HG03558 (cell line): ENCODE measurements at regions not wholly inside any gene's neighbourhood (a gene's known extent, or its start where the extent isn't known, plus 50 kb on each side); places are given as distances from the start of the nearest gene placed in this dataset.

Experiments used
- ATAC-seq: cut with Tn5 transposase; IDR thresholded peaks from one replicate; pipeline ENCODE4 v1.9.1; 2021; ENCODE audit warnings: moderate number of reproducible peaks; ENCODE audit not compliant: unreplicated experiment; ENCODE audit errors: extremely low read depth

GRCh38 chr4:14184767-14185166, 557.2 kb upstream of the BOD1L1 start:
- no peak for ATAC-seq

GRCh38 chr4:14188214-14188613, 560.7 kb upstream of the BOD1L1 start:
- no peak for ATAC-seq

GRCh38 chr4:14193601-14194000, 566.1 kb upstream of the BOD1L1 start:
- ATAC-seq = no peak

- no peak for ATAC-seq
Observed at GRCh38 chr4:14196131-14196530, 568.6 kb upstream of the BOD1L1 start.

GRCh38 chr4:14215116-14215770, 587.7 kb upstream of the BOD1L1 start:
- no peak for ATAC-seq

- ATAC-seq = no peak
Observed at GRCh38 chr4:14217401-14217800, 589.9 kb upstream of the BOD1L1 start.

- ATAC-seq = no peak
Observed at GRCh38 chr4:14218641-14219040, 591.1 kb upstream of the BOD1L1 start.

- no peak for ATAC-seq
Observed at GRCh38 chr4:14221176-14221575, 593.7 kb upstream of the BOD1L1 start.

- ATAC-seq = no peak
Observed at GRCh38 chr4:14222377-14223029, 595.0 kb upstream of the BOD1L1 start.

- no peak for ATAC-seq
Observed at GRCh38 chr4:14223461-14223860, 595.9 kb upstream of the BOD1L1 start.

GRCh38 chr4:14225688-14226207, 598.2 kb upstream of the BOD1L1 start:
- no peak for ATAC-seq

GRCh38 chr4:14233126-14233525, 605.6 kb upstream of the BOD1L1 start:
- ATAC-seq = no peak

GRCh38 chr4:14234307-14234706, 606.8 kb upstream of the BOD1L1 start:
- no peak for ATAC-seq

GRCh38 chr4:14236359-14236758, 608.8 kb upstream of the BOD1L1 start:
- no peak for ATAC-seq

GRCh38 chr4:14237911-14238310, 610.4 kb upstream of the BOD1L1 start:
- no peak for ATAC-seq

- ATAC-seq = no peak
Observed at GRCh38 chr4:14241574-14241973, 614.0 kb upstream of the BOD1L1 start.

- ATAC-seq = no peak
Observed at GRCh38 chr4:14247767-14248166, 620.2 kb upstream of the BOD1L1 start.

GRCh38 chr4:14249226-14249625, 621.7 kb upstream of the BOD1L1 start:
- ATAC-seq = no peak

GRCh38 chr4:14254252-14254651, 626.7 kb upstream of the BOD1L1 start:
- no peak for ATAC-seq

- ATAC-seq = no peak
Observed at GRCh38 chr4:14254926-14255325, 627.4 kb upstream of the BOD1L1 start.

GRCh38 chr4:14257903-14258302, 630.4 kb upstream of the BOD1L1 start:
- no peak for ATAC-seq

- no peak for ATAC-seq
Observed at GRCh38 chr4:14259936-14260335, 632.4 kb upstream of the BOD1L1 start.
